Progenitor cell of endocrine pancreas (in vitro differentiated cells): ENCODE measurements at regions not wholly inside any gene's neighbourhood (a gene's known extent, or its start where the extent isn't known, plus 50 kb on each side); places are given as distances from the start of the nearest gene placed in this dataset.

ENCODE experiments used
- DNase-seq: peaks from one replicate; pipeline ENCODE4 v3.0.0; 2021; ENCODE audit warnings: low spot score; ENCODE audit not compliant: unreplicated experiment
- H3K27ac Mint-ChIP-seq: 2 replicates; pipeline ENCODE4 v1.8.0; 2021; ENCODE audit warnings: mild to moderate bottlenecking, moderate library complexity, mixed read lengths
- H3K27me3 Mint-ChIP-seq: 2 replicates; pipeline ENCODE4 v1.8.0; 2021; ENCODE audit warnings: mixed read lengths
- H3K36me3 Mint-ChIP-seq: 2 replicates; pipeline ENCODE4 v1.8.0; 2022; ENCODE audit warnings: mixed read lengths; ENCODE audit not compliant: insufficient read depth
- H3K4me1 Mint-ChIP-seq: 2 replicates; pipeline ENCODE4 v1.8.0; 2021; ENCODE audit warnings: low read depth, mixed read lengths
- H3K4me3 Mint-ChIP-seq: 2 replicates; pipeline ENCODE4 v1.8.0; 2021; ENCODE audit warnings: low read depth, mild to moderate bottlenecking, moderate library complexity, mixed read lengths
- H3K9me3 Mint-ChIP-seq: 2 replicates; pipeline ENCODE4 v1.8.0; 2021; ENCODE audit warnings: low read depth, mixed read lengths
- CTCF ChIP-seq: fragments of 200-600 bp; sonication (generic); IDR thresholded peaks from one replicate; pipeline ENCODE4 v1.5.0; 2021; ENCODE audit warnings: antibody characterized with exemption, mild to moderate bottlenecking; ENCODE audit not compliant: unreplicated experiment

- H3K36me3 Mint-ChIP-seq: no peaks in the 10 kb centered on the region
- H3K4me1 Mint-ChIP-seq: peaks cover 20% of the 10 kb centered on the region
- H3K9me3 Mint-ChIP-seq: peaks cover 7% of the 10 kb centered on the region
- no peak overlapping the region for H3K27ac Mint-ChIP-seq
- H3K27me3 Mint-ChIP-seq: peaks cover 7% of the 10 kb centered on the region
- peak; percentile 43 for TF ChIP-seq CTCF
- no peak for DNase-seq
- H3K4me3 Mint-ChIP-seq: no peak overlapping the region
Observed at GRCh38 chr15:37793851-37794250, 140.6 kb upstream of the TMCO5A start.

- H3K36me3 Mint-ChIP-seq: no peaks in the 10 kb centered on the region
- peaks cover 7% of the 10 kb centered on the region for H3K9me3 Mint-ChIP-seq
- peaks cover 17% of the 10 kb centered on the region for H3K4me1 Mint-ChIP-seq
- no peak for TF ChIP-seq CTCF
- DNase-seq: no peak
- no peak overlapping the region for H3K27ac Mint-ChIP-seq
- peaks cover 7% of the 10 kb centered on the region for H3K27me3 Mint-ChIP-seq
- H3K4me3 Mint-ChIP-seq: no peak overlapping the region
Observed at GRCh38 chr15:37794947-37795346, 139.5 kb upstream of the TMCO5A start.

- Mint-ChIP-seq H3K36me3 (no peaks in the 10 kb centered on the region), H3K9me3 (peaks cover 3% of the 10 kb centered on the region), H3K27me3 (peaks cover 6% of the 10 kb centered on the region), H3K4me1 (no peaks in the 10 kb centered on the region), H3K4me3 (no peak overlapping the region), H3K27ac (no peak overlapping the region)
- DNase-seq: no peak
- no peak for TF ChIP-seq CTCF
Observed at GRCh38 chr15:37801529-37801928, 132.9 kb upstream of the TMCO5A start.

- no peak overlapping the region for H3K4me3 Mint-ChIP-seq
- no peak for TF ChIP-seq CTCF
- H3K4me1 Mint-ChIP-seq: no peaks in the 10 kb centered on the region
- no peaks in the 10 kb centered on the region for H3K9me3 Mint-ChIP-seq
- H3K27ac Mint-ChIP-seq: no peak overlapping the region
- no peaks in the 10 kb centered on the region for H3K36me3 Mint-ChIP-seq
- H3K27me3 Mint-ChIP-seq: peaks cover 4% of the 10 kb centered on the region
- DNase-seq: no peak
Observed at GRCh38 chr15:37806808-37807207, 127.6 kb upstream of the TMCO5A start.

GRCh38 chr15:37810381-37810780 lies 124.1 kb upstream of the TMCO5A start:
- Mint-ChIP-seq H3K27me3 (peaks cover 9% of the 10 kb centered on the region), H3K4me3 (no peak overlapping the region), H3K36me3 (no peaks in the 10 kb centered on the region), H3K4me1 (no peaks in the 10 kb centered on the region), H3K9me3 (no peaks in the 10 kb centered on the region), H3K27ac (no peak overlapping the region)
- DNase-seq: no peak
- no peak for TF ChIP-seq CTCF
